Ovary (tissue), 3 donors: ENCODE measurements at regions not wholly inside any gene's neighbourhood (a gene's known extent, or its start where the extent isn't known, plus 50 kb on each side); places are given as distances from the start of the nearest gene placed in this dataset.

Experiments used
- CTCF ChIP-seq, 3 donors: fragments of 450-650 bp in 2 of 3; fragments of 200-600 bp in 1 of 3; IDR thresholded peaks; one replicate each; pipeline versions ENCODE4 v1.5.1 to v1.8.0; 2016 to 2022; ENCODE audit warnings: antibody characterized with exemption in 3 of 3, mild to moderate bottlenecking in 1 of 3
- EP300 ChIP-seq: sonication (generic); formaldehyde crosslinking; IDR thresholded peaks from one replicate; pipeline ENCODE4 v1.6.1; 2017; ENCODE audit warnings: antibody characterized with exemption
- POLR2A ChIP-seq: fragments of 450-650 bp; IDR thresholded peaks from one replicate; pipeline ENCODE4 v1.6.1; 2017; ENCODE audit warnings: antibody characterized with exemption, mild to moderate bottlenecking, moderate library complexity
- donor health status: DM: no; HTN: no; CAD: no.

- TF ChIP-seq POLR2A (no peak), CTCF (IDR thresholded peaks at IDR 0.05) (no peak), EP300 (no peak)
Observed at GRCh38 chr4:186813377-186814068, 89.9 kb upstream of the FAT1 start.
